SK-N-SH (cell line): ENCODE measurements at regions not wholly inside any gene's neighbourhood (a gene's known extent, or its start where the extent isn't known, plus 50 kb on each side); places are given as distances from the start of the nearest gene placed in this dataset.

Experiments
- CTCF ChIA-PET: fragments of 300-600, 350-600 bp; formaldehyde crosslinking; extraction: SDS; loops from one replicate; lab custom pipeline; 2021; lab: Yijun Ruan, JAX
- POLR2A ChIA-PET: fragments of 350-600 bp; sonication (Branson Sonifier 250); formaldehyde crosslinking; extraction: SDS; loops from one replicate; lab custom pipeline; 2020; ENCODE audit warnings: antibody characterized with exemption, inconsistent platforms; lab: Yijun Ruan, JAX
- DNase-seq: peaks from one replicate; pipeline ENCODE4 v3.0.0; 2012
- H2AFZ ChIP-seq: fragments of 200-600 bp; sonication (generic); 2 replicates; pipeline ENCODE4 v1.8.1; 2016; ENCODE audit warnings: antibody characterized with exemption, mild to moderate bottlenecking, low read depth
- H3F3A ChIP-seq: fragments of 200-600 bp; sonication (generic); replicated peaks from 2 replicates; pipeline ENCODE3; 2016; ENCODE audit warnings: antibody characterized with exemption, mild to moderate bottlenecking; ENCODE audit not compliant: insufficient read depth
- H3K27ac ChIP-seq, 2 experiments: fragments of 200-500 bp in 1 of 2; fragments of 200-600 bp in 1 of 2; sonication (Bioruptor generic) in 1 of 2; sonication (generic), shearing (Covaris generic) in 1 of 2; 2 replicates each; pipeline versions ENCODE4 v1.5.1 to v1.6.1; 2014 to 2016; ENCODE audit warnings: low read depth in 2 of 2, inconsistent platforms in 1 of 2, low read length in 1 of 2, mild to moderate bottlenecking in 1 of 2, mixed read lengths in 1 of 2
- H3K27me3 ChIP-seq: fragments of 200-600 bp; sonication (generic), shearing (Covaris generic); 2 replicates; pipeline ENCODE4 v1.6.1; 2016; ENCODE audit warnings: mixed run types; ENCODE audit not compliant: insufficient read depth
- H3K36me3 ChIP-seq, 2 experiments: fragments of 200-500 bp in 1 of 2; fragments of 200-600 bp in 1 of 2; sonication (Bioruptor generic) in 1 of 2; sonication (generic) in 1 of 2; replicated peaks in 1 of 2; 2 replicates each; pipeline versions ENCODE3 to v1.5.1; 2014 to 2016; ENCODE audit warnings: low read length in 1 of 2, mild to moderate bottlenecking in 1 of 2; ENCODE audit not compliant: insufficient read depth in 2 of 2, control insufficient read depth in 1 of 2
- H3K4me1 ChIP-seq, 2 experiments: fragments of 200-500 bp in 1 of 2; fragments of 200-600 bp in 1 of 2; sonication (Bioruptor generic) in 1 of 2; sonication (generic), shearing (Covaris generic) in 1 of 2; 2 replicates each; pipeline versions ENCODE4 v1.5.1 to v1.6.1; 2014 to 2016; ENCODE audit warnings: low read depth in 1 of 2, low read length in 1 of 2, mixed run types in 1 of 2; ENCODE audit not compliant: insufficient read depth in 2 of 2, control insufficient read depth in 1 of 2
- H3K4me2 ChIP-seq: fragments of 200-600 bp; sonication (generic), shearing (Covaris generic); 2 replicates; pipeline ENCODE4 v1.6.1; 2017; ENCODE audit warnings: mixed run types
- H3K4me3 ChIP-seq, 2 experiments: fragments of 200-500 bp in 1 of 2; fragments of 200-600 bp in 1 of 2; sonication (Bioruptor generic) in 1 of 2; sonication (generic), shearing (Covaris generic) in 1 of 2; 2 replicates each; pipeline versions ENCODE4 v1.5.1 to v1.8.1; 2014 to 2016; ENCODE audit warnings: low read depth in 2 of 2, inconsistent platforms in 1 of 2, low read length in 1 of 2, mild to moderate bottlenecking in 1 of 2, mixed read lengths in 1 of 2, moderate library complexity in 1 of 2
- H3K79me2 ChIP-seq: fragments of 200-600 bp; sonication (generic); 2 replicates; pipeline ENCODE4 v1.8.1; 2017; ENCODE audit warnings: mild to moderate bottlenecking; ENCODE audit not compliant: insufficient read depth
- H3K9ac ChIP-seq: fragments of 200-600 bp; sonication (generic); 2 replicates; pipeline ENCODE4 v1.6.1; 2017; ENCODE audit warnings: mixed run types
- H3K9me2 ChIP-seq: fragments of 200-600 bp; sonication (generic); 2 replicates; pipeline ENCODE4 v1.6.1; 2017; ENCODE audit warnings: mixed run types
- H3K9me3 ChIP-seq: fragments of 200-600 bp; sonication (generic); 2 replicates; pipeline ENCODE4 v1.6.1; 2017; ENCODE audit warnings: mixed run types, mild to moderate bottlenecking, moderate library complexity
- H4K20me1 ChIP-seq: fragments of 200-600 bp; sonication (generic); 2 replicates; pipeline ENCODE4 v1.6.1; 2017; ENCODE audit warnings: mild to moderate bottlenecking, mixed run types; ENCODE audit not compliant: insufficient read depth
- FOSL2 ChIP-seq: IDR thresholded peaks from 2 replicates; pipeline ENCODE4 v1.4.0; 2012; ENCODE audit warnings: low read depth, mild to moderate bottlenecking, moderate library complexity, borderline replicate concordance
- FOXJ3 ChIP-seq: sonication (generic); formaldehyde crosslinking; IDR thresholded peaks from 2 replicates; pipeline ENCODE4 v1.5.1; 2020; ENCODE audit warnings: mild to moderate bottlenecking, missing genetic modification reagents
- FOXM1 ChIP-seq: IDR thresholded peaks from 2 replicates; pipeline ENCODE4 v1.4.0; 2012; ENCODE audit warnings: low read depth, mild to moderate bottlenecking
- GATA2 ChIP-seq: sonication (generic); formaldehyde crosslinking; IDR thresholded peaks from 2 replicates; pipeline ENCODE4 v1.5.0; 2020; ENCODE audit warnings: mild to moderate bottlenecking, missing genetic modification reagents
- MEF2A ChIP-seq: IDR thresholded peaks from 2 replicates; pipeline ENCODE4 v1.4.0; 2012; ENCODE audit warnings: low read depth, borderline replicate concordance
- POLR2AphosphoS5 ChIP-seq: IDR thresholded peaks from 2 replicates; pipeline ENCODE4 v1.6.1; 2012; ENCODE audit warnings: low read depth, low read length
- SIN3A ChIP-seq: IDR thresholded peaks from 2 replicates; pipeline ENCODE4 v1.6.1; 2012; ENCODE audit warnings: low read depth, mild to moderate bottlenecking, low read length, moderate library complexity, borderline replicate concordance
- SMC3 ChIP-seq: IDR thresholded peaks from 2 replicates; pipeline ENCODE4 v1.6.1; 2012; ENCODE audit warnings: low read depth, low read length, improper control_type of control experiment
- TAF1 ChIP-seq: IDR thresholded peaks from 2 replicates; pipeline ENCODE4 v1.6.1; 2012; ENCODE audit warnings: low read depth, mild to moderate bottlenecking, low read length, moderate library complexity, borderline replicate concordance
- TEAD4 ChIP-seq: IDR thresholded peaks from 2 replicates; pipeline ENCODE4 v1.4.0; 2012; ENCODE audit warnings: mild to moderate bottlenecking, borderline replicate concordance; ENCODE audit not compliant: insufficient read depth
- WGBS: methylation state at CpG from one replicate; pipeline ENCODE4 v1.1.6; 2017; ENCODE audit warnings: low lambda C conversion rate; 5-methylcytosine and 5-hydroxymethylcytosine counted together
- TF ChIP-seq, protein P1 (sequence below): IDR thresholded peaks from 2 replicates; pipeline ENCODE4 v1.4.0; 2012; ENCODE audit warnings: low read depth, borderline replicate concordance
- TF ChIP-seq, protein P2 (sequence below): fragments of 150-350 bp; IDR thresholded peaks from 2 replicates; pipeline ENCODE4 v1.6.1; 2017; ENCODE audit warnings: antibody characterized with exemption, low read length, low read depth, borderline replicate concordance
- TF ChIP-seq, protein P3 (sequence below): IDR thresholded peaks from 2 replicates; pipeline ENCODE4; 2012

DNA sequence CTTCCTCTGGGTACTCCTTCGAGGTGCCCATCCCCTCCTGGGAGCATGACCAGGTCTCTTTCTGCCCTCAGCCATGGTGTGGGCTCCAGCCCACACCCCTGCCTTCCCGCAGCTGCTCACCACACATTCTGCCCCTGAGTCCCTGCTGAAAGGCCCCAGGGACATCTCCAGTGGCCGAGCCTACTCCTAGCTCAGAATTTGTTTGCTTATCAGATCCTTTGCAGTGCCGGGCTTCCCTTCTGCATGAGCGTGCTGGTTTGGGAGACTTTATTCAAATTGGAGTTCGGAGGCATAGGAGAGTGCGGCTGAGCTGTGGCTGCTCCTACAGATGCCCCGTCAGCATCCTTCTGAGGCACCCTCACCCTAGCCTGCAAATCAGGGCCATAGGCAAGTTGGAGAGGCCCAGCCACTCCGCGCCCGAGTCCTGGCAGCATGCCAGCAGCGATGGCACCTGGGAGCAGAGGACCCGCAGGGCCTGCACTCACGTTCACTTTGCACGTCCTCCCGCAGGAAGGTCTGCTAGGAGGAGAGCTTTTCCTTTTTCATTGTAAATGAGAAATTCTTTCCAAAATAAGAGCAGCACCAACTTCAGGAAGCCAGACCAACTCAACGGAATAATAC is 327.3 kb downstream of the QKI start:
- H3K79me2 ChIP-seq: no peaks in the 10 kb centered on the region
- no peak overlapping the region for H2AFZ ChIP-seq
- H3K27me3 ChIP-seq: no peaks in the 10 kb centered on the region
- H3K4me1 ChIP-seq: peaks cover 0 to 20% of the 10 kb centered on the region in 2 experiments; a peak in 2 of 4 replicates
- H3K9me2 ChIP-seq: no peaks in the 10 kb centered on the region
- H3K4me2 ChIP-seq: no peak overlapping the region
- POLR2A ChIA-PET: no interaction called here
- TF ChIP-seq GATA2 (peak; percentile 67), FOSL2 (no peak)
- no peaks in the 10 kb centered on the region for H4K20me1 ChIP-seq
- WGBS: 43% methylated on average over 16 of the region's 17 CpGs
- no peaks in the 10 kb centered on the region for H3F3A ChIP-seq
- no peak overlapping the region for H3K9ac ChIP-seq
- no peak overlapping the region for H3K4me3 ChIP-seq
- no peak overlapping the region for H3K27ac ChIP-seq
- CTCF ChIA-PET: interaction anchor here (0.8 to 1.6 kb wide), 3 partner anchors 21 to 35 kb away, joined by 3 to 6 read pairs (median 3); no protein-coding TSS in a partner anchor
- no peaks in the 10 kb centered on the region for H3K36me3 ChIP-seq
- DNase-seq: peak; percentile 77
- no peaks in the 10 kb centered on the region for H3K9me3 ChIP-seq

- Histone ChIP-seq H3K4me2 (no peak overlapping the region), H4K20me1 (no peaks in the 10 kb centered on the region), H3K9me2 (no peaks in the 10 kb centered on the region), H3K4me3 (no peak overlapping the region), H2AFZ (no peak overlapping the region), H3K36me3 (no peaks in the 10 kb centered on the region), H3K79me2 (no peaks in the 10 kb centered on the region), H3K27ac (no peak overlapping the region), H3K27me3 (no peaks in the 10 kb centered on the region), H3F3A (no peaks in the 10 kb centered on the region), H3K4me1 (peaks cover 0 to 20% of the 10 kb centered on the region in 2 experiments; a peak in 2 of 4 replicates), H3K9ac (no peak overlapping the region), H3K9me3 (no peaks in the 10 kb centered on the region)
- POLR2A ChIA-PET: no interaction called here
- WGBS: 48% methylated on average over 3 of the region's 5 CpGs
- CTCF ChIA-PET: interaction anchor here (0.9 to 1.6 kb wide), 2 partner anchors 26 to 36 kb away, joined by 3 to 6 read pairs; no protein-coding TSS in a partner anchor
- DNase-seq: no peak
- TF ChIP-seq FOXJ3 (no peak), SIN3A (no peak), SMC3 (no peak), MEF2A (no peak), TEAD4 (no peak), TAF1 (no peak), POLR2AphosphoS5 (no peak), FOXM1 (no peak)
- TF ChIP-seq, protein P1, sequence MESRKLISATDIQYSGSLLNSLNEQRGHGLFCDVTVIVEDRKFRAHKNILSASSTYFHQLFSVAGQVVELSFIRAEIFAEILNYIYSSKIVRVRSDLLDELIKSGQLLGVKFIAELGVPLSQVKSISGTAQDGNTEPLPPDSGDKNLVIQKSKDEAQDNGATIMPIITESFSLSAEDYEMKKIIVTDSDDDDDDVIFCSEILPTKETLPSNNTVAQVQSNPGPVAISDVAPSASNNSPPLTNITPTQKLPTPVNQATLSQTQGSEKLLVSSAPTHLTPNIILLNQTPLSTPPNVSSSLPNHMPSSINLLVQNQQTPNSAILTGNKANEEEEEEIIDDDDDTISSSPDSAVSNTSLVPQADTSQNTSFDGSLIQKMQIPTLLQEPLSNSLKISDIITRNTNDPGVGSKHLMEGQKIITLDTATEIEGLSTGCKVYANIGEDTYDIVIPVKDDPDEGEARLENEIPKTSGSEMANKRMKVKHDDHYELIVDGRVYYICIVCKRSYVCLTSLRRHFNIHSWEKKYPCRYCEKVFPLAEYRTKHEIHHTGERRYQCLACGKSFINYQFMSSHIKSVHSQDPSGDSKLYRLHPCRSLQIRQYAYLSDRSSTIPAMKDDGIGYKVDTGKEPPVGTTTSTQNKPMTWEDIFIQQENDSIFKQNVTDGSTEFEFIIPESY: no peak
- TF ChIP-seq, protein P2, sequence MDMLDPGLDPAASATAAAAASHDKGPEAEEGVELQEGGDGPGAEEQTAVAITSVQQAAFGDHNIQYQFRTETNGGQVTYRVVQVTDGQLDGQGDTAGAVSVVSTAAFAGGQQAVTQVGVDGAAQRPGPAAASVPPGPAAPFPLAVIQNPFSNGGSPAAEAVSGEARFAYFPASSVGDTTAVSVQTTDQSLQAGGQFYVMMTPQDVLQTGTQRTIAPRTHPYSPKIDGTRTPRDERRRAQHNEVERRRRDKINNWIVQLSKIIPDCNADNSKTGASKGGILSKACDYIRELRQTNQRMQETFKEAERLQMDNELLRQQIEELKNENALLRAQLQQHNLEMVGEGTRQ: no peak
- TF ChIP-seq, protein P3, sequence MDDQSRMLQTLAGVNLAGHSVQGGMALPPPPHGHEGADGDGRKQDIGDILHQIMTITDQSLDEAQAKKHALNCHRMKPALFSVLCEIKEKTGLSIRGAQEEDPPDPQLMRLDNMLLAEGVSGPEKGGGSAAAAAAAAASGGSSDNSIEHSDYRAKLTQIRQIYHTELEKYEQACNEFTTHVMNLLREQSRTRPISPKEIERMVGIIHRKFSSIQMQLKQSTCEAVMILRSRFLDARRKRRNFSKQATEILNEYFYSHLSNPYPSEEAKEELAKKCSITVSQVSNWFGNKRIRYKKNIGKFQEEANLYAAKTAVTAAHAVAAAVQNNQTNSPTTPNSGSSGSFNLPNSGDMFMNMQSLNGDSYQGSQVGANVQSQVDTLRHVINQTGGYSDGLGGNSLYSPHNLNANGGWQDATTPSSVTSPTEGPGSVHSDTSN: no peak
Observed at GRCh38 chr6:163741342-163741741, 326.8 kb downstream of the QKI start.
